WTC11 (cell line): ENCODE measurements at regions not wholly inside any gene's neighbourhood (a gene's known extent, or its start where the extent isn't known, plus 50 kb on each side); places are given as distances from the start of the nearest gene placed in this dataset.

Experiments used
- CTCF ChIP-seq: fragments of 200-600 bp; IDR thresholded peaks from 2 replicates; pipeline ENCODE4 v1.8.0; 2022; ENCODE audit warnings: antibody characterized with exemption
- E2F4 ChIP-seq: sonication (generic); formaldehyde crosslinking; IDR thresholded peaks from 2 replicates; pipeline ENCODE4 v1.8.1; 2022; ENCODE audit warnings: low read depth, mild to moderate bottlenecking, moderate library complexity, missing genetic modification reagents, borderline replicate concordance
- FOXK1 ChIP-seq: sonication (generic); formaldehyde crosslinking; IDR thresholded peaks from 2 replicates; pipeline ENCODE4 v1.8.0; 2022; ENCODE audit warnings: mild to moderate bottlenecking, moderate library complexity, missing genetic modification reagents
- IRF2 ChIP-seq: sonication (generic); formaldehyde crosslinking; IDR thresholded peaks from 2 replicates; pipeline ENCODE4 v1.8.0; 2022; ENCODE audit warnings: low read depth, missing genetic modification reagents, borderline replicate concordance
- NR2C2 ChIP-seq: sonication (generic); formaldehyde crosslinking; IDR thresholded peaks from 2 replicates; pipeline ENCODE4 v1.8.0; 2022; ENCODE audit warnings: mild to moderate bottlenecking, missing genetic modification reagents
- TCF7 ChIP-seq: sonication (generic); formaldehyde crosslinking; IDR thresholded peaks from 2 replicates; pipeline ENCODE4 v1.8.0; 2022; ENCODE audit warnings: mild to moderate bottlenecking, low read depth, missing genetic modification reagents, moderate library complexity
- ZNF423 ChIP-seq: fragments of 250-450 bp; sonication (Bioruptor Pico); IDR thresholded peaks from 2 replicates; pipeline ENCODE4 v2.1.2; 2022; ENCODE audit warnings: mild to moderate bottlenecking, moderate library complexity

GRCh38 chr2:199646439-199646838, 188.7 kb upstream of the SATB2 start:
- no peak for TF ChIP-seq CTCF
- TF ChIP-seq TCF7 (CRISPR knock-in tag), result no peak
- TF ChIP-seq E2F4 (CRISPR knock-in tag), result no peak
- TF ChIP-seq NR2C2 (CRISPR knock-in tag), result no peak
- no peak for TF ChIP-seq ZNF423 (CRISPR knock-in tag)
- no peak for TF ChIP-seq FOXK1 (CRISPR knock-in tag)
- no peak for TF ChIP-seq IRF2 (CRISPR knock-in tag)
